DOHH2 (cell line): ENCODE measurements at regions not wholly inside any gene's neighbourhood (a gene's known extent, or its start where the extent isn't known, plus 50 kb on each side); places are given as distances from the start of the nearest gene placed in this dataset.
"Not testable (repeated sequence)": the region's sequence is repeated elsewhere in the genome, so short reads cannot be mapped to it uniquely, and the experiment has no call there.

Experiments used
- CTCF ChIP-seq: fragments of 200-600 bp; sonication (generic); IDR thresholded peaks from one replicate; pipeline ENCODE4 v1.5.1; 2014; ENCODE audit warnings: antibody characterized with exemption, mild to moderate bottlenecking, low read depth, low read length; ENCODE audit not compliant: poor library complexity, severe bottlenecking
- EZH2phosphoT487 ChIP-seq: fragments of 200-600 bp; sonication (generic); IDR thresholded peaks from 2 replicates; pipeline ENCODE4 v1.6.1; 2017; ENCODE audit warnings: borderline replicate concordance, mild to moderate bottlenecking, antibody characterized with exemption, low read length, moderate library complexity, mixed read lengths

- not testable (repeated sequence) for TF ChIP-seq EZH2phosphoT487, CTCF
Measured at GRCh38 chr11:134941936-134942600, 530.0 kb upstream of the B3GAT1 start.
